ENCODE measurements at regions not wholly inside any gene's neighbourhood (a gene's known extent, or its start where the extent isn't known, plus 50 kb on each side); places are given as distances from the start of the nearest gene placed in this dataset.

GRCh38 chr5:38069360-38069759, 189.0 kb upstream of the EGFLAM start:
- ChIA-PET CTCF (no interaction called here), POLR2A (no interaction called here)
- no peak for DNase-seq (ENCODE audit: low read depth, low spot score)

DNA sequence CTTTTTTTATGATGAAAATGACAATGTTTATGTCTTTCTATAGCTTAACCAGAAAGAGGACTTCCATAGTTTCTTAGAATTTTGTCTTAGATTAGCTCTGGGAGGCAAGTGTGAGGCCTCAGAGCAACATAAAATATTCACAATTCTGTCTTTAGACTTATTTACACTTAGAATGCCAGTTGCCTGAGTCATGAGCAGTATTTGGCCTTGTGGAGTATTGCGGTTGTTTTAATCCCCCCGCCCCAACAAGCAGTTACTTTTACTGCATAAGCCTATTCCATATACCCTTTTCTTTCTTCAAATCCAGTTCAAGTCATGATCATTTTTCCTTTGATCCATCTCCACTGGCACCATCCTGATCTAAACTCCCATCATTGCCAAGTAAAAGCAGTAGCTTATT, 198.0 kb upstream of the EGFLAM start:
- DNase-seq (ENCODE audit: low read depth, low spot score) (no peak), ATAC-seq (no peak)
- Histone ChIP-seq H3K9me3 (ENCODE audit: control insufficient read depth, insufficient read depth, low read depth, low read length) (no peaks in the 10 kb centered on the region), H3K27me3 (ENCODE audit: control insufficient read depth, insufficient read depth, low read length) (no peaks in the 10 kb centered on the region), H3K4me1 (ENCODE audit: control insufficient read depth, insufficient read depth, low read length) (no peaks in the 10 kb centered on the region), H3K36me3 (ENCODE audit: control insufficient read depth, insufficient read depth, low read length) (no peaks in the 10 kb centered on the region), H3K4me3 (ENCODE audit: low read depth in 2 of 2, low read length in 2 of 2) (no peak overlapping the region), H3K27ac (ENCODE audit: low read length) (no peak overlapping the region)
- no TSS peak for BruUV-seq (replicated peaks)
- TF ChIP-seq SIN3A (IDR thresholded peaks at IDR 0.05; ENCODE audit: borderline replicate concordance, insufficient read depth, low read depth, low read length): no peak
- TF ChIP-seq, protein P1, sequence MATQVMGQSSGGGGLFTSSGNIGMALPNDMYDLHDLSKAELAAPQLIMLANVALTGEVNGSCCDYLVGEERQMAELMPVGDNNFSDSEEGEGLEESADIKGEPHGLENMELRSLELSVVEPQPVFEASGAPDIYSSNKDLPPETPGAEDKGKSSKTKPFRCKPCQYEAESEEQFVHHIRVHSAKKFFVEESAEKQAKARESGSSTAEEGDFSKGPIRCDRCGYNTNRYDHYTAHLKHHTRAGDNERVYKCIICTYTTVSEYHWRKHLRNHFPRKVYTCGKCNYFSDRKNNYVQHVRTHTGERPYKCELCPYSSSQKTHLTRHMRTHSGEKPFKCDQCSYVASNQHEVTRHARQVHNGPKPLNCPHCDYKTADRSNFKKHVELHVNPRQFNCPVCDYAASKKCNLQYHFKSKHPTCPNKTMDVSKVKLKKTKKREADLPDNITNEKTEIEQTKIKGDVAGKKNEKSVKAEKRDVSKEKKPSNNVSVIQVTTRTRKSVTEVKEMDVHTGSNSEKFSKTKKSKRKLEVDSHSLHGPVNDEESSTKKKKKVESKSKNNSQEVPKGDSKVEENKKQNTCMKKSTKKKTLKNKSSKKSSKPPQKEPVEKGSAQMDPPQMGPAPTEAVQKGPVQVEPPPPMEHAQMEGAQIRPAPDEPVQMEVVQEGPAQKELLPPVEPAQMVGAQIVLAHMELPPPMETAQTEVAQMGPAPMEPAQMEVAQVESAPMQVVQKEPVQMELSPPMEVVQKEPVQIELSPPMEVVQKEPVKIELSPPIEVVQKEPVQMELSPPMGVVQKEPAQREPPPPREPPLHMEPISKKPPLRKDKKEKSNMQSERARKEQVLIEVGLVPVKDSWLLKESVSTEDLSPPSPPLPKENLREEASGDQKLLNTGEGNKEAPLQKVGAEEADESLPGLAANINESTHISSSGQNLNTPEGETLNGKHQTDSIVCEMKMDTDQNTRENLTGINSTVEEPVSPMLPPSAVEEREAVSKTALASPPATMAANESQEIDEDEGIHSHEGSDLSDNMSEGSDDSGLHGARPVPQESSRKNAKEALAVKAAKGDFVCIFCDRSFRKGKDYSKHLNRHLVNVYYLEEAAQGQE (IDR thresholded peaks at IDR 0.05; ENCODE audit: insufficient read depth in 1 of 2, low read depth in 2 of 2, low read length in 1 of 2): no peak
- no peak for TF ChIP-seq TCF7L2 (IDR thresholded peaks at IDR 0.05; ENCODE audit: low read depth, low read length)
- TF ChIP-seq POLR2AphosphoS5 (IDR thresholded peaks at IDR 0.05; ENCODE audit: low read depth, low read length): no peak
- no peak for TF ChIP-seq CTCF (IDR thresholded peaks at IDR 0.05)
- intact Hi-C loops (cut with micrococcal nuclease; ENCODE audit: unreplicated experiment) (no loop called here), in situ Hi-C loops (cut with HindIII; ENCODE audit: low pct_unique_long_range_greater_than_20kb, low sequenced_read_pairs) (no loop called here)
- CTCF ChIA-PET: no interaction called here
- POLR2A ChIA-PET: no interaction called here

More at GRCh38 chr5:38069360-38069759, 189.0 kb upstream of the EGFLAM start:
- no peak for ATAC-seq
- H3K4me3 ChIP-seq (ENCODE audit: low read depth in 2 of 2, low read length in 2 of 2): no peak overlapping the region
- in situ Hi-C loops (cut with HindIII; ENCODE audit: low pct_unique_long_range_greater_than_20kb, low sequenced_read_pairs): no loop called here
- no peaks in the 10 kb centered on the region for H3K36me3 ChIP-seq (ENCODE audit: control insufficient read depth, insufficient read depth, low read length)
- no peak overlapping the region for H3K27ac ChIP-seq (ENCODE audit: low read length)
- H3K27me3 ChIP-seq (ENCODE audit: control insufficient read depth, insufficient read depth, low read length): 0 out of 2 replicates have a peak, but pooled peaks cover 2% of the 10 kb centered on the region
- H3K9me3 ChIP-seq (ENCODE audit: control insufficient read depth, insufficient read depth, low read depth, low read length): no peaks in the 10 kb centered on the region
- H3K4me1 ChIP-seq (ENCODE audit: control insufficient read depth, insufficient read depth, low read length): no peaks in the 10 kb centered on the region
- BruUV-seq (replicated peaks): no TSS peak
- TF ChIP-seq POLR2AphosphoS5 (IDR thresholded peaks at IDR 0.05; ENCODE audit: low read depth, low read length): no peak
- TF ChIP-seq TCF7L2 (IDR thresholded peaks at IDR 0.05; ENCODE audit: low read depth, low read length): no peak
- TF ChIP-seq CTCF (IDR thresholded peaks at IDR 0.05): no peak
- TF ChIP-seq, protein P1 (IDR thresholded peaks at IDR 0.05; ENCODE audit: insufficient read depth in 1 of 2, low read depth in 2 of 2, low read length in 1 of 2): no peak
- no peak for TF ChIP-seq SIN3A (IDR thresholded peaks at IDR 0.05; ENCODE audit: borderline replicate concordance, insufficient read depth, low read depth, low read length)
- intact Hi-C loops (cut with micrococcal nuclease; ENCODE audit: unreplicated experiment): no loop called here
